HEK293 (cell line): ENCODE measurements at regions not wholly inside any gene's neighbourhood (a gene's known extent, or its start where the extent isn't known, plus 50 kb on each side); places are given as distances from the start of the nearest gene placed in this dataset.
"Not testable (repeated sequence)": the region's sequence is repeated elsewhere in the genome, so short reads cannot be mapped to it uniquely, and the experiment has no call there.

Experiments used
- ATF2 ChIP-seq: fragments of 450-650 bp; formaldehyde crosslinking; IDR thresholded peaks from 2 replicates; pipeline ENCODE4 v1.5.1; 2016; ENCODE audit warnings: missing biosample characterization, missing genetic modification characterization, low read depth
- CTCF ChIP-seq: fragments of 450-650 bp; formaldehyde crosslinking; IDR thresholded peaks from 2 replicates; pipeline ENCODE4 v1.5.1; 2016; ENCODE audit warnings: missing biosample characterization, missing genetic modification characterization
- HOXC10 ChIP-seq: sonication (generic); formaldehyde crosslinking; IDR thresholded peaks from 2 replicates; pipeline ENCODE4 v1.8.1; 2023; ENCODE audit warnings: mild to moderate bottlenecking, missing genetic modification reagents
- MYNN ChIP-seq: fragments of 450-650 bp; formaldehyde crosslinking; IDR thresholded peaks from 2 replicates; pipeline ENCODE4 v1.5.1; 2016; ENCODE audit warnings: missing biosample characterization, missing genetic modification characterization, borderline replicate concordance
- OVOL3 ChIP-seq: fragments of 450-650 bp; formaldehyde crosslinking; IDR thresholded peaks from 2 replicates; pipeline ENCODE4 v1.5.1; 2016; ENCODE audit warnings: missing biosample characterization, missing genetic modification characterization
- REPIN1 ChIP-seq: fragments of 450-650 bp; formaldehyde crosslinking; IDR thresholded peaks from 2 replicates; pipeline ENCODE4 v1.5.1; 2017; ENCODE audit warnings: missing biosample characterization, missing genetic modification characterization, low read depth
- ZBTB10 ChIP-seq: fragments of 450-650 bp; formaldehyde crosslinking; IDR thresholded peaks from 2 replicates; pipeline ENCODE4 v1.5.1; 2016; ENCODE audit warnings: missing biosample characterization, missing genetic modification characterization
- ZNF175 ChIP-seq: fragments of 450-650 bp; formaldehyde crosslinking; IDR thresholded peaks from 2 replicates; pipeline ENCODE4 v1.5.1; 2016; ENCODE audit warnings: missing biosample characterization, missing genetic modification characterization
- ZNF211 ChIP-seq: fragments of 450-650 bp; formaldehyde crosslinking; IDR thresholded peaks from 2 replicates; pipeline ENCODE4 v1.5.1; 2016; ENCODE audit warnings: low read depth, missing biosample characterization, missing genetic modification characterization
- ZNF335 ChIP-seq: fragments of 450-650 bp; formaldehyde crosslinking; conservative IDR thresholded peaks from 2 replicates; pipeline ENCODE4 v1.5.1; 2016; ENCODE audit warnings: missing biosample characterization, missing genetic modification characterization
- ZNF416 ChIP-seq: fragments of 450-650 bp; formaldehyde crosslinking; IDR thresholded peaks from 2 replicates; pipeline ENCODE4 v1.5.1; 2016; ENCODE audit warnings: missing biosample characterization, missing genetic modification characterization
- ZNF623 ChIP-seq: fragments of 450-650 bp; formaldehyde crosslinking; IDR thresholded peaks from 2 replicates; pipeline ENCODE4 v1.5.1; 2016; ENCODE audit warnings: missing biosample characterization, missing genetic modification characterization
- ZNF785 ChIP-seq: fragments of 450-650 bp; formaldehyde crosslinking; IDR thresholded peaks from 2 replicates; pipeline ENCODE4 v1.5.1; 2016; ENCODE audit warnings: missing biosample characterization, missing genetic modification characterization

DNA sequence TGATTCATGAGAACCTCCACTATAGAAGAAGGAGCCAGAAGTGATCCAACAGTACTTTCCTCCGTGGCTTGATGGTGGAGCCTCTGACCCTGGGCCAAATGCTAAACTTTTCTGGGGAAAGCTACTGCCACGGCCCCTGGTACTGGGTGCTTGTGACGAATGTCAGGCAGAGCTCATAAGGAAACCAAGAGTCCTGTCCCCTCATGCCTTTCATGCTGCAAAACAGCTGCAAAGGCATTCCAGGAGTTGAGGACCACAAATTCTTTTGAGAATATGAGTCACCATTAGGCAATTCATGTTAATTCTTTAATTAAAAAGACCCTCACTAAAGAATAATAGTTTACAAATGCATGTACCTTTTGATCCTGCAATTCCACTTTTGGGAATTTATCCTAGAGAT, 700.4 kb upstream of the FAM241A start:
- TF ChIP-seq ZNF335 (tag by site-specific recombination); ZNF175 (tag by site-specific recombination); HOXC10 (CRISPR knock-in tag); ZNF416 (tag by site-specific recombination); ZNF211 (tag by site-specific recombination); ZNF623 (tag by site-specific recombination); ZNF785; REPIN1 (tag by site-specific recombination); ATF2 (tag by site-specific recombination); CTCF (tag by site-specific recombination); OVOL3 (tag by site-specific recombination); MYNN; ZBTB10 (tag by site-specific recombination): not testable (repeated sequence)
